Stomach (tissue), 4 donors: ENCODE measurements at regions not wholly inside any gene's neighbourhood (a gene's known extent, or its start where the extent isn't known, plus 50 kb on each side); places are given as distances from the start of the nearest gene placed in this dataset.

ENCODE experiments used
- CTCF ChIP-seq, 7 experiments: fragments of 450-650 bp in 4 of 7; fragments of 200-600 bp in 3 of 7; sonication (generic) in 3 of 7; IDR thresholded peaks; one replicate each; pipeline ENCODE4 v1.5.1; 2016 to 2019; ENCODE audit warnings: antibody characterized with exemption in 7 of 7, control low read depth in 2 of 7, mild to moderate bottlenecking in 1 of 7
- POLR2A ChIP-seq, 4 donors: fragments of 450-650 bp; IDR thresholded peaks; one replicate each; pipeline ENCODE4 v1.6.1; 2016; ENCODE audit warnings: antibody characterized with exemption in 4 of 4, control low read depth in 2 of 4, mild to moderate bottlenecking in 1 of 4, moderate library complexity in 1 of 4

- TF ChIP-seq POLR2A (IDR thresholded peaks at IDR 0.05) (no peak), CTCF (IDR thresholded peaks at IDR 0.05) (no peak)
Measured at GRCh38 chr16:55107851-55108250, 177.2 kb downstream of the IRX5 start.
